ENCODE measurements at regions not wholly inside any gene's neighbourhood (a gene's known extent, or its start where the extent isn't known, plus 50 kb on each side); places are given as distances from the start of the nearest gene placed in this dataset.
A peak's percentile ranks its signal among the peaks of the same experiment; 100 is the strongest.

- H3K36me3 ChIP-seq (ENCODE audit: insufficient read depth, low read length), result no peaks in the 10 kb centered on the region
- Mint-ChIP-seq H3K4me1 (ENCODE audit: low read depth, unreplicated experiment) (peaks cover 6% of the 10 kb centered on the region), H3K27me3 (ENCODE audit: low read depth, unreplicated experiment) (peaks cover 2% of the 10 kb centered on the region), H3K36me3 (ENCODE audit: low read depth, unreplicated experiment) (no peaks in the 10 kb centered on the region), H3K4me3 (ENCODE audit: unreplicated experiment) (no peak overlapping the region), H3K9me3 (ENCODE audit: unreplicated experiment) (no peaks in the 10 kb centered on the region), H3K27ac (ENCODE audit: unreplicated experiment) (no peak overlapping the region)
- no peak overlapping the region for H3K9ac ChIP-seq (ENCODE audit: low read length)
- TF ChIP-seq CTCF (IDR thresholded peaks at IDR 0.05; ENCODE audit: insufficient read depth, low read depth, low read length), result no peak
- no peak for TF ChIP-seq EZH2 (IDR thresholded peaks at IDR 0.05; ENCODE audit: insufficient read depth, low read length)
- H2AFZ ChIP-seq (ENCODE audit: low read depth, low read length), result no peak overlapping the region
- no peaks in the 10 kb centered on the region for H3K9me3 ChIP-seq (ENCODE audit: insufficient read depth, low read depth, low read length)
- no peaks in the 10 kb centered on the region for H3K79me2 ChIP-seq (ENCODE audit: insufficient read depth, low read length)
- no peak for DNase-seq (ENCODE audit: low read depth)
- no peak for FAIRE-seq
- H3K27ac ChIP-seq (ENCODE audit: low read depth, low read length), result no peak overlapping the region
- no peak overlapping the region for H3K4me3 ChIP-seq (ENCODE audit: insufficient read depth, low read depth, low read length)
- H3K4me1 ChIP-seq (ENCODE audit: insufficient read depth, low read length), result peaks cover 6% of the 10 kb centered on the region
- no peaks in the 10 kb centered on the region for H3K27me3 ChIP-seq (ENCODE audit: insufficient read depth, low read length)
- H3K4me2 ChIP-seq (ENCODE audit: low read length), result no peak overlapping the region
- no peaks in the 10 kb centered on the region for H4K20me1 ChIP-seq (ENCODE audit: insufficient read depth, low read length)
Observed at GRCh38 chr7:46411236-46411635, 490.2 kb upstream of the IGFBP3 start.

GRCh38 chr7:46407125-46407524 lies 486.1 kb upstream of the IGFBP3 start:
- Mint-ChIP-seq H3K4me1 (ENCODE audit: low read depth, unreplicated experiment) (peaks cover 6% of the 10 kb centered on the region), H3K9me3 (ENCODE audit: unreplicated experiment) (peaks cover 2% of the 10 kb centered on the region), H3K27ac (ENCODE audit: unreplicated experiment) (peak overlapping the region; percentile 38), H3K27me3 (ENCODE audit: low read depth, unreplicated experiment) (peaks cover 2% of the 10 kb centered on the region), H3K36me3 (ENCODE audit: low read depth, unreplicated experiment) (no peaks in the 10 kb centered on the region), H3K4me3 (ENCODE audit: unreplicated experiment) (no peak overlapping the region)
- no peak for TF ChIP-seq EZH2 (IDR thresholded peaks at IDR 0.05; ENCODE audit: insufficient read depth, low read length)
- no peak for TF ChIP-seq CTCF (IDR thresholded peaks at IDR 0.05; ENCODE audit: insufficient read depth, low read depth, low read length)
- no peak overlapping the region for H2AFZ ChIP-seq (ENCODE audit: low read depth, low read length)
- H3K27me3 ChIP-seq (ENCODE audit: insufficient read depth, low read length), result no peaks in the 10 kb centered on the region
- no peak overlapping the region for H3K27ac ChIP-seq (ENCODE audit: low read depth, low read length)
- FAIRE-seq (no peak), DNase-seq (ENCODE audit: low read depth) (no peak)
- no peak overlapping the region for H3K9ac ChIP-seq (ENCODE audit: low read length)
- H3K4me1 ChIP-seq (ENCODE audit: insufficient read depth, low read length), result no peaks in the 10 kb centered on the region
- no peak overlapping the region for H3K4me3 ChIP-seq (ENCODE audit: insufficient read depth, low read depth, low read length)
- H4K20me1 ChIP-seq (ENCODE audit: insufficient read depth, low read length), result no peaks in the 10 kb centered on the region
- H3K36me3 ChIP-seq (ENCODE audit: insufficient read depth, low read length), result no peaks in the 10 kb centered on the region
- no peak overlapping the region for H3K4me2 ChIP-seq (ENCODE audit: low read length)
- H3K79me2 ChIP-seq (ENCODE audit: insufficient read depth, low read length), result no peaks in the 10 kb centered on the region
- no peaks in the 10 kb centered on the region for H3K9me3 ChIP-seq (ENCODE audit: insufficient read depth, low read depth, low read length)

GRCh38 chr7:46397591-46397990 lies 476.5 kb upstream of the IGFBP3 start:
- FAIRE-seq, result no peak
- no peaks in the 10 kb centered on the region for H3K36me3 Mint-ChIP-seq (ENCODE audit: low read depth, unreplicated experiment)

More at GRCh38 chr7:46397591-46397990, 476.5 kb upstream of the IGFBP3 start:
- Histone ChIP-seq H3K36me3 (ENCODE audit: insufficient read depth, low read length) (no peaks in the 10 kb centered on the region), H3K9me3 (ENCODE audit: insufficient read depth, low read depth, low read length) (no peaks in the 10 kb centered on the region), H3K4me2 (ENCODE audit: low read length) (no peak overlapping the region), H3K9ac (ENCODE audit: low read length) (no peak overlapping the region), H3K27me3 (ENCODE audit: insufficient read depth, low read length) (peaks cover 3% of the 10 kb centered on the region), H3K4me3 (ENCODE audit: insufficient read depth, low read depth, low read length) (no peak overlapping the region), H2AFZ (ENCODE audit: low read depth, low read length) (no peak overlapping the region), H3K4me1 (ENCODE audit: insufficient read depth, low read length) (no peaks in the 10 kb centered on the region), H3K79me2 (ENCODE audit: insufficient read depth, low read length) (no peaks in the 10 kb centered on the region), H3K27ac (ENCODE audit: low read depth, low read length) (no peak overlapping the region), H4K20me1 (ENCODE audit: insufficient read depth, low read length) (no peaks in the 10 kb centered on the region)
- no peak for DNase-seq (ENCODE audit: low read depth)
- TF ChIP-seq EZH2 (IDR thresholded peaks at IDR 0.05; ENCODE audit: insufficient read depth, low read length), result no peak
- no peak for TF ChIP-seq CTCF (IDR thresholded peaks at IDR 0.05; ENCODE audit: insufficient read depth, low read depth, low read length)
- Mint-ChIP-seq H3K27me3 (ENCODE audit: low read depth, unreplicated experiment) (peaks cover 11% of the 10 kb centered on the region), H3K4me3 (ENCODE audit: unreplicated experiment) (no peak overlapping the region), H3K9me3 (ENCODE audit: unreplicated experiment) (peaks cover 6% of the 10 kb centered on the region), H3K27ac (ENCODE audit: unreplicated experiment) (no peak overlapping the region), H3K4me1 (ENCODE audit: low read depth, unreplicated experiment) (no peaks in the 10 kb centered on the region)
